ENCODE measurements at regions not wholly inside any gene's neighbourhood (a gene's known extent, or its start where the extent isn't known, plus 50 kb on each side); places are given as distances from the start of the nearest gene placed in this dataset.

DNA sequence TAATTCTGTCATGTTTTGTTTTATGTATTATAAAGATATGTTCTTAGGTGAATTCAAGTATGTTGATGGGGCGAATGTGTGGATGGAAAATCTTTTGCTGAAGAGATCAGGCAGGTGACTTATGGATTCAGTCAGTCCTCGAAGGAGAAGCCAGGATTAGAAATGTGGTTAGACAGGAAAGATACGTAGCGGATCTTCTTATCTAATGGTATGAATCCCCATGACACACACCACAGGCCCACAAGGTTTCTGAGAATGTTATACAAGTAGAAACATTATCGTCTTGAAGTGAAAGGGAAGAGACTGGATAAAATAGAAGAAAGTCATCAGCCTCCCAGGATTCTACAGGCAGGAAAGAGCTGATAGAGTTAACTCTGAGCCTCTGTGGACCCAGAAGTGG lies 69.0 kb upstream of the RFXAP start:
- no peak for DNase-seq (ENCODE audit: low read depth in 2 of 2)

DNA sequence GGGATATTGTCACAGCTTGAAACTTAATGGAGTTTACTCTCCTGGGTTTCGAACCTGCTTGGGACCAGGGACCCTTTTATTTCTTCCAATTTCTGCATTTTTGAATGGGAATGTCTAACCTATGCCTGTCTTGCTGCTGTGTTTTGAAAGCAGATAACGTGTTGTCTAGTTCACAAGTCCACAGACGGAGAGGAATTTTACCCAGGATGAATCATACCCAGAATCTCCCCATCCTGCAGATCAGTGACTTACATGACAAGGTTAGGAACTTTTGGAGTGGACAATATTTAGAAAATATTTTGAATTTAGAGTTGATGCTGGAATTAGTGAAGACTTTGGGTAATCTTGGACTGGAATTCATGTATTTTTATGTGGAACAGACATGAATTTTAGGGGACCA lies 68.6 kb upstream of the RFXAP start:
- DNase-seq (ENCODE audit: low read depth in 2 of 2), result no peak

DNA sequence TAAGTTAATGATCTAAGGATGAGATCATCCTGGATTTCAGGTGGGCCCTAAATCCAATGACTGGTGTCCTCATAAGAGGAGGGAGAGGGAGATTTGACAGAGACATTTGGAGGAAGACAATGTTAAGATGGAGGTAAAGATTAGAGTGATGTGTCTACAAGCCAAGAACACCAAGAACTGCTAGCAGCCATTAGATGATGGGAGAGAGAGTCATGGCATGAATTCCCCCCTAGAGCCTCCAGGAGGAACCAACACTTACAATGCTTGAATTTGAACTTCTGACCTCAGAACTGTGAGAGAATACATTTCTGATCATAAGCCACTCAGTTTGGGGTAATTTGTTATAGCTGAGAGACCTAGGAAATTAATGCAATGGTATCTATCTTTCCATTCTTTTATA lies 68.1 kb upstream of the RFXAP start:
- DNase-seq (ENCODE audit: low read depth in 2 of 2), result no peak

DNA sequence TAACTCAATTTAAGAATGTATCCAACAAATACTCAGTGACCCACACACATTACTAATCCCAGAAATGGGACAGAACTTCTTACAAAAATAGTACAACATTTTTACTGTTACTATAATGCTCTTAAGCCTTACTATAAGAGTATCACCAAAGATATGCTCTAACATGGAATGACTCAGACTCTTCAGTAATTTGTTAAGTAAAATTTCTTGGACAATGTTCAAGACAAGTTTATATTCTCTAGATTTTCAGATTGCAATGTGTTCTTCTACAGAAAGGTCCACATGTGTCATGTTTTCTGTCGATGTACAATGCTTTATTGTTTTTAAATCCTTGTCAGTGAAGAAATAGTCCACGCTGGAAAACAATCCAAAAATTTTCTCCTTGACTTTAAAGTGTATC lies 66.3 kb upstream of the RFXAP start:
- no peak for DNase-seq (ENCODE audit: low read depth in 2 of 2)

DNA sequence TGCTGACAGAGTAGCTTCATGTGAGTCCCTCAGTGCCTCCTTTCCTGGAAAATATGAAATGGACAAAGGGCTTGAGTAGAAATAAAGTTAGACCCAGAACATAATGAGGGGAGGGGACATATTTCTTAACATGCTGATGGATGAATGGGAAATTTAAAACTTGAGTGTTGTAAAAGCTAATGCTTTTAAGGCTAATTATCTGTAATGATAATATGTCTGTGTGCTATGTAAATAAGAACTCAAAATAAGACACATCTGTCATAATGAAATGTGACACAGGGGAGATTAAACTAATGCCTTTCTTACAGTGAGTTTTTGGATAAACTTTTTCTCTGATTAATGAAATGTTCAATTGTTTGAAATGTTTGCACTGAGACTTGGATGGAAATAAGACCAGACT lies 65.8 kb upstream of the RFXAP start:
- DNase-seq (ENCODE audit: low read depth in 2 of 2), result no peak

DNA sequence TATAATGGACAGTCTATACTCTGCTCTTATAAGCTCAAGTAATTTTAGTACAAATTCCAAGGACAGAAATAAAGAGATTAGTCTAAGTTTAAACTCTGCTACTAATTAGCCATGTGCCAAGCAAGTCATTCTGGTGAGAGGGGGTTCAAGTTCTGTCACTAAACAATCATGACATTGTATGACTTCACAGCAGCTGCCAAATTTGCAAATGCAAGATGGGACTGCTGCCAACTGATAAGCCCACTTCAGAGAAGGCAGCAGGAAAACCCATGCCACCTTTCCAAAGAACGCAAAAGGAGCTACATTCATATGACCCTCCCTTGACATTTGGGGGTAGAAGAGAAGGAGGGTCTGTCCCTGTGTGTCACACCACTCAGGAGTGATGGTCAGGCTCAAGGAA lies 60.7 kb upstream of the RFXAP start:
- no peak for DNase-seq (ENCODE audit: low read depth in 2 of 2)

DNA sequence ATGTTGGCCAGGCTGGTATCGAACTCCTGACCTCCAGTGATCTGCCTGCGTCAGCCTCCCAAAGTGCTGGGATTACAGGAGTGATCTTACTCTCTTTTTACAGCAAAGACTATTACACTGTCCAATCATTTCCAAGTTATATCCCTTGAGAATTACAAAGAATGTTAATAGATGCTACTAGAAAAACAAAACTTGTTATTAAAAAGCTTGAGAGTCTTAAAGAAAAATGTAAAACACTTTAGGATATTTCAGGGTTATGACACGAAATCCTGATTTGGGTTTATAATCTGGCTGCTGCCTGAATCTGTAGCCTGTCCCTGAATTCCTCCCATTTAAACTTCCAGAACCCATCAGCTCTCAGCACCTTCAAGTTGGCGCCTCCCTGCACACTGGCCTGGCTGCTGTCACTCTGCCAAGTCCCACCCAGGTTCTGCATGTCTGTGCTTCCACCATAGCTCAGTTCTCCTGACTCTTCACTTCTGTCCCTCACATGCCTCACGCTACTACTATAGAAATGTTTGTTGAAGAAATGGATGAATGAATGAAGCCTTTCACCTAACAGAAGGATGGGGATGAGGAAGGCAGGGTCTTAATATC lies 55.8 kb upstream of the RFXAP start:
- DNase-seq (ENCODE audit: low read depth in 2 of 2), result no peak

DNA sequence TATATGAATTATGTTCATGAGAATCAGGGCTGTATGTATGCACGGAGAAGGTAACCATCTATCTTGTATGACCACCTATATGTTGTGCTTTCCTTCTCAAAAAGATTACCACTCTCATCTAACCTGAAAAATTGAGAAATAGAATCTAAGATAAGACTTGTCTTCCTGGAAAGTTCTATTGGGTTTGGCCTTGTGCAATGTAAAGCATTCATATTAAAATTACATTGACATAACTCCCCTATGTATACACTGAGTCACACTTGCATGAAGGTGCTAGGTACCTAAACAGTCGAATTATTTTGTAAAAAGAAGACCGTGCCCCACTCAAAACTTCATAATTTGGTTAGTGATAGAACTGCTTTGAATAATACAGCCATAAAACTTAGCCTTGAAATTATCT lies 54.5 kb upstream of the RFXAP start:
- DNase-seq (ENCODE audit: low read depth in 2 of 2), result no peak

DNA sequence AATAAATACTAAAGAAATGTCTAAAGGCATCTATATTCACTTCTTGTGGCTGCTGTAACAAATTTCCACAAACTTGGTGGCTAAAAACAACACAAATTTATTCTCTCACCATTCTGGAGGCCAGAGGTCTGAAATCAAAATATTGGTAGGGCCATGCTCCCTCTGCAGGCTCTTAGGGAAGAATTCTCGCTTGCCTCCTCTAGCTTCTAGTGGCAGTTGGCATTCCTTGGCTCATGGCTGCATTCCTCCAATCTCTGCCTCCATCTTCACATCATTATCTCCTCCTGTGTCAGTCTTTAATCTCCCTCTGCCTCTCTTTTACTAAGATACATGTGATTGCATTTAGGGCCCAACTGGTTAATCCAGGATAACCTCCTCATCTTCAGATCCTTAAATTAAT lies 54.1 kb upstream of the RFXAP start:
- DNase-seq (ENCODE audit: low read depth in 2 of 2), result no peak

DNA sequence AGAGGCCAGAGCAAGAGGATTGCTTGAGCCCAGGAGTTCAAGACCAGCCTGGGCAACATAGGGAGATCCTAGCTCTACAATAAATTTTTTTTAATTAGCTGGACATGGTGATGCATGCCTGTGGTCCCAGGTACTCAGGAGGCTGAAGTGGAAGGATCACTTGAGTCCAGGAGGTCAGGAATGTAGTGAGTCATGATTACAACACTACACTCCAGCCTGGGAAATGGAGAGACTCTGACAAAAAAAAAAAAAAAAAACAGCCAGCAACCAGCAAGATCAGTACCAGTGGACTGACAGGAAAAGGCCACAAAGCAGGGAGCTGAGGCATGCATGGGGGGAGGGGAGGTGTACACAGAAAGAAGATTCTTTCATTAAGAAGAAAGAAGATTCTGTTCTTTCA lies 52.7 kb upstream of the RFXAP start:
- DNase-seq (ENCODE audit: low read depth in 2 of 2), result peak; percentile 25 to 28

DNA sequence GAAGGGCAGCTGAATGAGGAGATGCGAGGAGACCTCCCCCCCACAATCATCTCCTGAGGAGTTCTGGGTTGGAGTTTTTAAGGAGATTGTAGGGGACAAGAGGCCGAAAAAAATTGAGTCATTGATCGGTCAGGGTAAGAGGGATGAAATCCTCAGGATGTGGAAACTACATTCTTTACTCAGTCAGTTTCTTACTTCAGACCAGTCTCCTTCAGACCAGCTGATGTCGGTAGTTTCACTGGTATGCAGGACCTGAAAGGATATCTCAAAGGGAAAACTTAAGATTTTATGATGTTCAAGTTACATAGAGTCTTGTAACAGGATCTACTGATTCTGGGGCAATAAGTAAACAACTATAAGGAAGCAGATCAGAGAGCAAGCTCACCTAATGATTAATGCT lies 51.7 kb upstream of the RFXAP start:
- no peak for DNase-seq (ENCODE audit: low read depth in 2 of 2)

DNA sequence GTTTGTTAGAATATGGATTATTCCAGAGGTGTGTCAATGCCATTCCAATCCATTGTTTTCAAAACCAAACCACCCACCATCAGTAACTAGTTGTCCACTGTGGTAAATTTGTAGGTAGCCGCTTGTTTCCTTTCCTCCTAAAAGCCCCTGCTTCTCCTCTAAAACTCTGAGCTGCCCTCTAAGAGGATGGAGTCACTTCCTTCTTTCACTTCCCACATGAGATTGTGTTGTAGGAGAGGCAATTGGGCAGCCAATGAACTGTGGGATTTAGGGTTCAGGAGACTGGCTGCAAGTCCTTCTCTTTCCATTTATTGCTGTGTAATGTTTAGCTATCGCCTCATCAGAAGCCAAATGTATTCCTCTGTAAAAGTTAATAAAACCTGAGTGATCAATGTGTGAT lies 49.9 kb upstream of the RFXAP start:
- no peak for DNase-seq (ENCODE audit: low read depth in 2 of 2)
